IPS DF 6.9 (cell line): ENCODE measurements at regions not wholly inside any gene's neighbourhood (a gene's known extent, or its start where the extent isn't known, plus 50 kb on each side); places are given as distances from the start of the nearest gene placed in this dataset.

ENCODE experiments used
- DNase-seq: peaks from one replicate; pipeline ENCODE4 v3.0.0-alpha.2; 2013; ENCODE audit warnings: low read depth, low spot score
- H3K27ac ChIP-seq: one replicate; pipeline ENCODE4 v1.5.1; 2013; ENCODE audit warnings: low read length, control low read depth
- H3K27me3 ChIP-seq: 2 replicates; pipeline ENCODE4 v1.6.1; 2013; ENCODE audit warnings: mild to moderate bottlenecking, low read length; ENCODE audit not compliant: control insufficient read depth, insufficient read depth
- H3K36me3 ChIP-seq: 2 replicates; pipeline ENCODE4 v1.6.1; 2013; ENCODE audit warnings: low read length; ENCODE audit not compliant: control insufficient read depth, insufficient read depth
- H3K4me1 ChIP-seq: 2 replicates; pipeline ENCODE4 v1.6.1; 2013; ENCODE audit warnings: low read length; ENCODE audit not compliant: control insufficient read depth, insufficient read depth
- H3K4me3 ChIP-seq: 2 replicates; pipeline ENCODE4 v1.5.1; 2013; ENCODE audit warnings: mild to moderate bottlenecking, low read length
- H3K9me3 ChIP-seq: 2 replicates; pipeline ENCODE4 v1.6.1; 2013; ENCODE audit warnings: low read length, inconsistent platforms; ENCODE audit not compliant: control insufficient read depth, insufficient read depth
- WGBS: extraction: QIAGEN DNeasy Blood & Tissue Kit; methylation state at CpG from one replicate; pipeline ENCODE4 v1.1.7; 2013; ENCODE audit warnings: mixed read lengths, missing lambda C conversion rate; ENCODE audit not compliant: insufficient read length, insufficient coverage; 5-methylcytosine and 5-hydroxymethylcytosine counted together

- WGBS, result no CpG with 5 or more reads among the region's 1 CpG
- Histone ChIP-seq H3K36me3 (no peaks in the 10 kb centered on the region), H3K4me3 (no peak overlapping the region), H3K9me3 (no peaks in the 10 kb centered on the region), H3K27ac (no peak overlapping the region), H3K4me1 (peaks cover 2% of the 10 kb centered on the region; the same call in 1 of the 2 replicates), H3K27me3 (no peaks in the 10 kb centered on the region)
- DNase-seq, result no peak
These were observed 202.6 kb upstream of the STXBP5 start for GRCh38 chr6:147001621-147002020.

GRCh38 chr6:147003186-147003585 lies 201.0 kb upstream of the STXBP5 start:
- DNase-seq, result no peak
- peaks cover 2% of the 10 kb centered on the region; the same call in 1 of the 2 replicates for H3K4me1 ChIP-seq
- no peak overlapping the region for H3K4me3 ChIP-seq
- H3K27ac ChIP-seq, result no peak overlapping the region
- H3K27me3 ChIP-seq, result no peaks in the 10 kb centered on the region
- no peaks in the 10 kb centered on the region for H3K9me3 ChIP-seq
- H3K36me3 ChIP-seq, result no peaks in the 10 kb centered on the region

- no peak for DNase-seq
- H3K4me1 ChIP-seq, result peaks cover 1% of the 10 kb centered on the region; the same call in 1 of the 2 replicates
- no peaks in the 10 kb centered on the region for H3K36me3 ChIP-seq
- H3K9me3 ChIP-seq, result no peaks in the 10 kb centered on the region
- no peaks in the 10 kb centered on the region for H3K27me3 ChIP-seq
- H3K4me3 ChIP-seq, result no peak overlapping the region
- H3K27ac ChIP-seq, result no peak overlapping the region
These were observed 198.7 kb upstream of the STXBP5 start for GRCh38 chr6:147005499-147005898.

- H3K36me3 ChIP-seq, result no peaks in the 10 kb centered on the region
- no peaks in the 10 kb centered on the region for H3K9me3 ChIP-seq
These were observed 196.8 kb upstream of the STXBP5 start for GRCh38 chr6:147007441-147007840.

GRCh38 chr6:147009358-147009757 lies 194.9 kb upstream of the STXBP5 start:
- H3K4me1 ChIP-seq, result no peaks in the 10 kb centered on the region
- H3K27ac ChIP-seq, result no peak overlapping the region
- H3K27me3 ChIP-seq, result no peaks in the 10 kb centered on the region
- H3K36me3 ChIP-seq, result no peaks in the 10 kb centered on the region
- no peak for DNase-seq
- H3K9me3 ChIP-seq, result no peaks in the 10 kb centered on the region
- no peak overlapping the region for H3K4me3 ChIP-seq
- no CpG with 5 or more reads among the region's 2 CpGs for WGBS

More at GRCh38 chr6:147007441-147007840, 196.8 kb upstream of the STXBP5 start:
- H3K27me3 ChIP-seq, result no peaks in the 10 kb centered on the region
- no peaks in the 10 kb centered on the region for H3K4me1 ChIP-seq
- no peak overlapping the region for H3K4me3 ChIP-seq
- no peak overlapping the region for H3K27ac ChIP-seq
- DNase-seq, result no peak

GRCh38 chr6:147015674-147016073 lies 188.5 kb upstream of the STXBP5 start:
- Histone ChIP-seq H3K9me3 (no peaks in the 10 kb centered on the region), H3K4me3 (no peak overlapping the region), H3K36me3 (no peaks in the 10 kb centered on the region), H3K4me1 (no peaks in the 10 kb centered on the region), H3K27me3 (no peaks in the 10 kb centered on the region), H3K27ac (no peak overlapping the region)
- no peak for DNase-seq
- WGBS, result no CpG with 5 or more reads among the region's 5 CpGs

- DNase-seq, result no peak
- Histone ChIP-seq H3K4me1 (no peaks in the 10 kb centered on the region), H3K27me3 (no peaks in the 10 kb centered on the region), H3K36me3 (no peaks in the 10 kb centered on the region), H3K4me3 (no peak overlapping the region), H3K27ac (no peak overlapping the region), H3K9me3 (no peaks in the 10 kb centered on the region)
- WGBS, result no CpG with 5 or more reads among the region's 3 CpGs
These were observed 187.8 kb upstream of the STXBP5 start for GRCh38 chr6:147016440-147016839.

GRCh38 chr6:147017153-147017552 lies 187.1 kb upstream of the STXBP5 start:
- no peaks in the 10 kb centered on the region for H3K27me3 ChIP-seq
- no CpG with 5 or more reads among the region's 4 CpGs for WGBS
- no peak overlapping the region for H3K4me3 ChIP-seq
- no peaks in the 10 kb centered on the region for H3K4me1 ChIP-seq
- H3K9me3 ChIP-seq, result no peaks in the 10 kb centered on the region
- DNase-seq, result no peak
- H3K27ac ChIP-seq, result no peak overlapping the region
- H3K36me3 ChIP-seq, result no peaks in the 10 kb centered on the region

- Histone ChIP-seq H3K4me3 (no peak overlapping the region), H3K27ac (no peak overlapping the region), H3K9me3 (no peaks in the 10 kb centered on the region), H3K27me3 (no peaks in the 10 kb centered on the region), H3K4me1 (no peaks in the 10 kb centered on the region), H3K36me3 (no peaks in the 10 kb centered on the region)
- no peak for DNase-seq
These were observed 185.2 kb upstream of the STXBP5 start for GRCh38 chr6:147019001-147019400.

- Histone ChIP-seq H3K27me3 (no peaks in the 10 kb centered on the region), H3K27ac (no peak overlapping the region), H3K4me1 (no peaks in the 10 kb centered on the region), H3K36me3 (no peaks in the 10 kb centered on the region), H3K4me3 (no peak overlapping the region), H3K9me3 (no peaks in the 10 kb centered on the region)
- WGBS, result no CpG with 5 or more reads among the region's 2 CpGs
- no peak for DNase-seq
These were observed 182.2 kb upstream of the STXBP5 start for GRCh38 chr6:147022041-147022440.

GRCh38 chr6:147023148-147023547 lies 181.1 kb upstream of the STXBP5 start:
- Histone ChIP-seq H3K4me3 (no peak overlapping the region), H3K9me3 (no peaks in the 10 kb centered on the region), H3K36me3 (no peaks in the 10 kb centered on the region), H3K27ac (no peak overlapping the region), H3K27me3 (no peaks in the 10 kb centered on the region), H3K4me1 (no peaks in the 10 kb centered on the region)
- no peak for DNase-seq
